ENCODE measurements at regions not wholly inside any gene's neighbourhood (a gene's known extent, or its start where the extent isn't known, plus 50 kb on each side); places are given as distances from the start of the nearest gene placed in this dataset.
"Not testable (repeated sequence)": the region's sequence is repeated elsewhere in the genome, so short reads cannot be mapped to it uniquely, and the experiment has no call there.

- TF ChIP-seq CTCF (IDR thresholded peaks at IDR 0.05; ENCODE audit: extremely low read depth, missing control alignments), result no peak
- DNase-seq (ENCODE audit: low spot score), result no peak
Observed at GRCh38 chr7:85343484-85343883, 156.6 kb upstream of the SEMA3D start.

- no peak for TF ChIP-seq CTCF (IDR thresholded peaks at IDR 0.05; ENCODE audit: extremely low read depth, missing control alignments)
- no peak for DNase-seq (ENCODE audit: low spot score)
Observed at GRCh38 chr7:85342781-85343180, 155.9 kb upstream of the SEMA3D start.

- TF ChIP-seq CTCF (IDR thresholded peaks at IDR 0.05; ENCODE audit: extremely low read depth, missing control alignments), result no peak
- DNase-seq (ENCODE audit: low spot score), result no peak
Observed at GRCh38 chr7:85341973-85342372, 155.1 kb upstream of the SEMA3D start.

- DNase-seq (ENCODE audit: low spot score), result no peak
- TF ChIP-seq CTCF (IDR thresholded peaks at IDR 0.05; ENCODE audit: extremely low read depth, missing control alignments), result no peak
Observed at GRCh38 chr7:85341121-85341520, 154.3 kb upstream of the SEMA3D start.

- no peak for DNase-seq (ENCODE audit: low spot score)
- TF ChIP-seq CTCF (IDR thresholded peaks at IDR 0.05; ENCODE audit: extremely low read depth, missing control alignments), result no peak
Observed at GRCh38 chr7:85336086-85336485, 149.2 kb upstream of the SEMA3D start.

- not testable (repeated sequence) for DNase-seq (ENCODE audit: low spot score)
Observed at GRCh38 chr7:85335113-85335512, 148.3 kb upstream of the SEMA3D start.

- no peak for DNase-seq (ENCODE audit: low spot score)
- TF ChIP-seq CTCF (IDR thresholded peaks at IDR 0.05; ENCODE audit: extremely low read depth, missing control alignments), result no peak
Observed at GRCh38 chr7:85328456-85328998, 141.7 kb upstream of the SEMA3D start.

- no peak for DNase-seq (ENCODE audit: low spot score)
- no peak for TF ChIP-seq CTCF (IDR thresholded peaks at IDR 0.05; ENCODE audit: extremely low read depth, missing control alignments)
Observed at GRCh38 chr7:85324145-85324799, 137.4 kb upstream of the SEMA3D start.
